NCI-H748 treated with DMSO at 0.1 percent for 48 hours (cell line): ENCODE measurements at regions not wholly inside any gene's neighbourhood (a gene's known extent, or its start where the extent isn't known, plus 50 kb on each side); places are given as distances from the start of the nearest gene placed in this dataset.

Source experiments
- DNase-seq: peaks from one replicate; lab custom pipeline; 2025; lab: John Stamatoyannopoulos, UW

DNA sequence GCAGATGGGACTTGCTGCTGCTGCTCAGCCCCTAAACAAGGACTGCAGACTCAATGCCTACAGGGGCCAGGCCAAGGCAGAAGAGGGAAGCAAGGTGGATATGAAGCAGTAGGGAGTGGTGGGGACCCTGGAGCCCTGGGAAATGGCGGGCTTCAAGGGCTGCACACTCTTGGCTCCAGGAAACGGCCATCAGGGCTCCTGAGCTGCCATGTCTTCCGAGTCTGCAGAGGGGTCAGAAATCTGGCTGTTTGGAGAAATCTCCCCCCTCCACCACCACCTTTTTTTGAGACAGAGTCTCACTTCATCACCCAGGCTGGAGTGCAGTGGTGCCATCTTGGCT lies 169.1 kb downstream of the KATNIP start:
- DNase-seq = no peak

DNA sequence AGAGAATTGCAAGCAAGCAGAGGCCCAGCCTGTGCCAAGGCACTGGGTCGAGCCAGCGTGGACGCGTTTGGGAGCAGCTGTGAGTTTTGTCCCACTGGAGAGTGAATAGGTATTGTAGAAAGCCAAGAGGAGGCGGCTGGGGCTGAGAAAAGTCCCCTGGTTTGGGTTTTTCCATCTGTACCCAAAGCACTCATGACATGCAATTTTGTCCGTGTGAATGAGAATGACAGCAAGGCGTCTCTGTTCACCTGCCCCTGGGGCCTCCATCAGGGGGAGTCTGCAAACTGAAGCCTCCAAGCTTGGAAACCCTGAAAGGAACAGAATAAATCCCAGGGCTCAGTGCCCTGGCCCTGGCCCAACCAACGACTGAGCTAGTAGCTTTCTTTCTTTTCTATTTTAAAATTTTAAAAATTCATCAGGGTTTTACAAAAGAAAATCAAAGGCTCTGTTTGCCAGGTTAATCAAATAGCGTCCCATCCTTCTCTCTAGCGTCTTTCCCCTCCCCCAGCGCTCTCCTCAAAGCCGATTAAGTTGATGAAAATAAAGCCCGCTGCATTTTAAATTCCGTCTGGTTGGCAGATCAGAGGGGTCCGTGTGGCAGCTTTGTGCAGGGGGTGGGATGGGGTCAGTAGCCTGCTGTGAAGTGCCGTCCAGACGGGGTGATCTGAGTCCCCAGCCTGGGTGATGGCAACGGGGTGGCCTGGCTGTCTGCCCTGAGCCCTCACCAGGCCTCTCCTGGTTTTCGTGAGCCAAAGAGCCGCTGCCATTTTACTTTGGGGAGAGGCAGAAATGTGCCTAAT lies 171.0 kb downstream of the KATNIP start:
- DNase-seq = no peak

DNA sequence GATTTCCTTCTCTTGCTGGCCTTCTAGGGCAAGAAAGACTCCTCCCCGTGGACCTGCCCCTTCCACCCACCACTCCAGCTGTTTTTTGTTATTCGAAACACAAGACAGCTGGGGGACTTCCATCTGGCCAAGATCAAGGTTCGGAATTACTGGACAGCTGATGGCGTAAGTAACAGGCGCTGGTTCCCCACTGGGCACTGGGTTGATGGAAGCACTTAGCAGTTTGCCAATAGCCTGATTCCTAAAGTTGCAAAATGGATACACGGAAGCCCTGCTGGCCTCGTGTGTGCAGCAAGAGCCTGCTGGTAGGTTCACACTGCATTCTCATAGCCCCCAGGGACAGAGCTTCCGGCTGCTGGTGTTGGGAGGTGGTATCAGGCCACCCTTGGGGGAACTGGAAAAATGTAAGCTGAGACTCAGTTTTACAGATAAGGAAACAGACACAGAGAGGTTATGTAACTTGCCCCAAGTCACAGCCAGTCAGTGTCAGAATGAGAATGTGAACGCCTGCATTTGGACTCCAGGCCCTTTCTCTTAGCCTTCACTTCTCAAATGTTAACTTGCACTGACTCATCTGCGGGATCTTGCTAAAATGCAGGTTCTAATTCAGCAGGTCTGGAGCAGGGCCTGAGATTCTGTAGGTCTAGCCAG lies 171.7 kb downstream of the KATNIP start:
- DNase-seq = no peak

DNA sequence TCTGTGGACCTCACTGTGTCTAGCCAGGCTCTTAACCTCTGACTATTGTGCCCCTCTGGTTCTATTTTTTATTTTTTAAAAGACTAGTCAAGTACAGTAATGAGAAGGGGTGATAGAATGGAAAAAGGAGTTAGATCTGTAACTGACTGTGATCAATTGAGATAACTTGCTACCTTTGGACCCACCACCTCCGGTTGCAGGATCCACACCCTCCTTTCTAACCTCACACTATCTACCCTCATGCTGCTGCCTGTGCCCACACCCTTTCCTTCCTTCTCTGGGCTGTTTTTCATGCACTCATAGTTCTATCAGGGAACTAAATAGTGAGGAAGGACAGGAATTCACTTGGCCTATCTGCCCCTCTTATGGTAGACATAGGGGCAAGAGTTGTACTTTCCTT lies 172.3 kb downstream of the KATNIP start:
- DNase-seq = no peak

DNA sequence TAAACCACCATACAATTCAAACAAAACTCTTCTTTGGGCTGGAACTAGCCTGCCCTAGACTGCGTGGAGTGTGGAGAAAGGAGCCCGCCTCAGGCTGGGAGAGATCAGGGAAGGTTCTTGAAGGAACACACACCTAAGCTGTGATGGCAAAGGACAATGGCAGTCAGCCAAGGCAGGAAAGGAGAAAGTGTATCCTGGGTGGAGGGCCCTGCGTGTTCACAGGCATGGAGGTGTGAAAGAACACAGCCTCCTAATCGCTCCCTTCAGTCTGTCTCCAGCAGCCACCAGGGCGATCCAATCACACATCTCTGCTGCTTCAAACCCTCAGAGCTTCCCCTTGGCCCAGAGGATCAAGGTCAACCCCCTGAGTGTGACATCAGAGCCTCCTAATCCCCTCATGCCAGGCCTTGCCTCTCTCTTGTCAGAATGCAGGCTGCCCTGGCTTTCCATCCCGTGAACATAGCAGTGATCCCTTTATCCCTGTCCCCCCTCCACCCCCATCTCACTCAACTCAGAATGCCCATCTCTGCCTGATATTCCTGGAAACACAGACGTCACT lies 173.0 kb downstream of the KATNIP start:
- DNase-seq = no peak

GRCh38 chr16:27723711-27724481 lies 174.0 kb downstream of the KATNIP start:
- DNase-seq = no peak

DNA sequence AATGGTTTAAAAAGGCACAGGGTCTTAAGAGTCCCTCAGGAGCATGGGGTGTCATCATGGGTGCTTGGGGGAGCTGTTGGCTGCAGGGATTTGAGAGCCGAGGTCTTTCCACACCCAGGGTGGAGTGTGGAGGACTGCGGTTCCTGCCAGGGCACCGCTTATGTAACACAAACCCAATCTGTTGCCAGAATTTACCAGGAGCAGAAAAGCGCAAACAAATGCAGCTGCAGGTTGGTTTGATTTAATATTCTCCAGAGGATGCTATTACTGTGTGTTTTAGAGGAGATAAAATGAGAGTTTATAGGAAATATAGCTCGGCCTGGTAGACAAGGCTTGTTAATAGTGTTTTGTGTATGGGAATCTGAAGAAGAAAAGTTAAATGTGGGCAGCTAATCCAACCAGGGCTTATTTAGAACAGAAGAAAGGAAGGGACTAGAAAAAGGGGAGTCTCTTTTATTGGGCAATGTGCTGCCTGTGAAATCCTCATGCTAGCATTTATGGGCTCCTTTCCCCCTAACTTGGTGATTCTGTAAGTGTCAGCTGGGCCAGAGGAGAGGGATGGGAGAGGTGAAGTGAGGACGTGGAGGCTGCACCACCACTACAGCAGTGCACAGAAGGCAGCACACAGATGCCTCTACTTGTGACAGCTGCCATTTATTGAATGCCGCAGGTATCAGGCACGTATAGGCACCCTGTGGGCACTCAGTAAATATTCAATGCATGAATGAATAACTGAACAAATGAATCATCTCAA lies 174.7 kb downstream of the KATNIP start:
- no peak for DNase-seq

DNA sequence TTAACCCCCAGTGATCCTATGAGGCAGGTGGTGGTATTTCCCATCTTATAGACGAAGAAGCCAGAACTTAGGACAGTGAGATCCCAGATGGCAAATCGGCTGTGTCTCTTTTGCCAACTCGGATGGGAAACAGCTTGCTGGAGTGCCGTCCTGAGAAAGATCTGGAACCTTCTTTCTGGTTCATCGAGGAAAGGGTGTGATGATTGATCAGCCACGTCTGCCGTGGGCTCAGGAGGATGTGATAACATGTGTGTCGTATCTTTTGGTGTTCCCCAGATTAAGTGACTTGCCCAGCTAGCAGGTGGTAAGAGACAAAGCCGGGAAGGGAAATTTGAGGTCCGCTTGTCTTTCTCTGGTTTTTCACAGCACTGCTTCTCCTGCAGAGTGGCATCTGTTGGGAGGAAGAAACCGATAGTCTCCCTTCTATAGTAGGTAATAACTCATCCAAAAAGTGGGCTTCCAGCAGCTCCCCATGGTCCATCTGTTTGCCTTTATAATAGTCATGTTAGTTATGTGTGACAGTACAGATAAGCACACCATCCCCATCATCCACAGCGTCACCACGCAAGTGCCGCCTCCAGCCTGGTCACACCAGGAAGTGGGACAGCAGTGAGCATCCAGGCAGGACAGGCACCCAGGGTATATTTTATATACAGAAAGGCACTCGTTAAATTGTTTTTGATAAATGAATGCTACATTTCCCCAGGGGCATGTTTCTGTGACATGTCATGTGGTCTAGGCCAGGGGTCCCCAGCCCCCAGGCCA lies 175.5 kb downstream of the KATNIP start:
- DNase-seq = no peak

- no peak for DNase-seq
Measured at GRCh38 chr16:27726621-27727261, 176.8 kb downstream of the KATNIP start.

GRCh38 chr16:27727941-27728340 lies 178.0 kb downstream of the KATNIP start:
- DNase-seq = no peak

DNA sequence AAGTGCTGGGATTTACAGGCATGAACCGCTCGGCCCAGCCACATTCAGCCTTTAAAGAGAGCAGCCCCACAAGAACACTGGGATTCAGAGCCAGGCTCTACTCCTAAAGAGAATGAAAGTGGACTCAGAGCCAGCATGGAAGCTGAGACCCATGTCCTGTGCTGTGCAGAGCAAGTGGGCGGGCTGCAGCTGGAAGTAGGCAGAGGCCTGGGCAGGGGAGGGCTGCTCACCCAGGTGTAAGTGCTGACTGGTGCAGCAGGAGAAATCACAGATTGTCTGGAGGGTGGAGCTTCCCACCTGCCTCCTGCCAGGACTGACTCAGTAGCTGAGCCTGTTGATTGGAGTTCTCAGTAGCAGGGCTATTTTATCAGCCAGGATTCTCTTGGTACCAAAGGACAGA lies 178.7 kb downstream of the KATNIP start:
- no peak for DNase-seq

GRCh38 chr16:27729516-27730304 lies 179.8 kb downstream of the KATNIP start:
- DNase-seq = no peak

DNA sequence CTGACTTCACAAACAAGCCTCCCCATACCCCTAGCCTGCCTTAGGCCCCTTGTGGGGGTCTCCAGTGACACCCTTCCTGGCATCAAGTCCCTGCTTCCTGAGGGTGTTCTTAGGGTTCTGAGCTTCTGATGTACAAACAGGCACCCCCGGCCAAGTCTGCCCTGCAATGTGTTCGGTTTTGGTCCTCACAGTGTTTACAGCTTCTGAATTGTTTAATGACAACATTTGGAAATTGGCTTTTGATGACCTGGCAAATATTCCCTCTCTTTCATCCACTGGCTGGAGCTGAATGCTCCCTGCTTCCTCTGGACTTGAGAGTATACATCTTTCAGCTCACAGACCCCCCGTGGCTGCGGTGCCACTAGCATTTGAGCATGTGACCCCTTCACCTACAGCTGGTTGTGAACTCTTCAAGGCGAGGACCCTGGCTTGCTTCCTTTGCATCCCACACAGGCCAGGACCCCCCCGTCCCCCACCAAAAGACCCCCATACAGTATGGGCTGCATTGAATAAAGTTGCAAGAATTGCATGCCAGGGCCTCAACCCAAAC lies 180.8 kb downstream of the KATNIP start:
- no peak for DNase-seq

- no peak for DNase-seq
Measured at GRCh38 chr16:27735031-27735430, 185.1 kb downstream of the KATNIP start.

- DNase-seq = no peak
Measured at GRCh38 chr16:27736431-27736830, 186.5 kb downstream of the KATNIP start.

DNA sequence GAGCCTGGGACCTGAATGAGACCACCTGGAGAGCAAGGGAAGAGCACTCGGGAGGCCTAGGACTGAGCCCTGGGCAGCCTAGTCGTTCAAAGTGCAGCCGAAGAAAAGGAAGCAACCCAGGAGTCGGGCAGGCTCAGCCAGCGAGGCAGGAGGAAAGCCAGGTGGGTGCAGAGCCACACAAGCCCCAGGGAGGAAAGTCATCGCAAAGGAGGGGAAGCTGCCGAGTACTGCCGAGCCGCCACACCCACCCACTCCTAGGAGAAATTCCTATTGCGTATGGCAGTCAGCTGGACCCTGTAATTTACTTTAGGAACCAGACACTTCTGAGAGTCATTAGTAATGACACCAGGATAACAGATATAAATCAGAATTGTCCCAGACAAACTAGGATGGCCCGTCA lies 187.6 kb downstream of the KATNIP start:
- no peak for DNase-seq
